SK-N-SH treated with all-trans-retinoic acid at 6 μM for 48 hours (cell line): ENCODE measurements at regions not wholly inside any gene's neighbourhood (a gene's known extent, or its start where the extent isn't known, plus 50 kb on each side); places are given as distances from the start of the nearest gene placed in this dataset.

Experiments used
- ATAC-seq: fragments of 200-7000 bp; cut with Tn5 transposase; 3 replicates; pipeline ENCODE4 v1.9.1; 2020; ENCODE audit warnings: mild to moderate bottlenecking, moderate library complexity
- ARNTL ChIP-seq: fragments of 450-650 bp; formaldehyde crosslinking; IDR thresholded peaks from 2 replicates; pipeline ENCODE4 v1.5.0; 2020; ENCODE audit warnings: low read depth, mild to moderate bottlenecking, moderate library complexity, borderline replicate concordance
- BACH2 ChIP-seq: fragments of 250-450 bp; sonication (Bioruptor Pico); IDR thresholded peaks from 2 replicates; pipeline ENCODE4 v1.9.0; 2021; ENCODE audit warnings: mild to moderate bottlenecking, borderline replicate concordance
- CSDC2 ChIP-seq: fragments of 250-450 bp; sonication (Bioruptor Pico); IDR thresholded peaks from 2 replicates; pipeline ENCODE4 v1.5.0; 2020; ENCODE audit warnings: mild to moderate bottlenecking, moderate library complexity
- CSRNP3 ChIP-seq: fragments of 250-450 bp; sonication (Bioruptor Pico); IDR thresholded peaks from 2 replicates; pipeline ENCODE4 v1.5.1; 2021; ENCODE audit warnings: mild to moderate bottlenecking, moderate library complexity
- ESRRG ChIP-seq: fragments of 250-450 bp; sonication (Bioruptor Pico); IDR thresholded peaks from 2 replicates; pipeline ENCODE4 v1.6.1; 2021; ENCODE audit warnings: mild to moderate bottlenecking
- ISL1 ChIP-seq: fragments of 250-450 bp; sonication (Bioruptor Pico); IDR thresholded peaks from 2 replicates; pipeline ENCODE4 v2.1.2; 2022; ENCODE audit warnings: mild to moderate bottlenecking, moderate library complexity
- OSR1 ChIP-seq: fragments of 250-450 bp; sonication (Bioruptor Pico); IDR thresholded peaks from 2 replicates; pipeline ENCODE4 v1.8.0; 2022; ENCODE audit warnings: moderate library complexity, mild to moderate bottlenecking, inconsistent platforms
- PATZ1 ChIP-seq: fragments of 250-450 bp; sonication (Bioruptor Pico); IDR thresholded peaks from 2 replicates; pipeline ENCODE4 v1.8.0; 2020; ENCODE audit warnings: mild to moderate bottlenecking, moderate library complexity, borderline replicate concordance
- PPARA ChIP-seq: fragments of 250-450 bp; sonication (Bioruptor Pico); IDR thresholded peaks from 2 replicates; pipeline ENCODE4 v1.5.0; 2020; ENCODE audit warnings: mild to moderate bottlenecking, borderline replicate concordance
- RARB ChIP-seq: fragments of 250-450 bp; sonication (Bioruptor Pico); IDR thresholded peaks from 2 replicates; pipeline ENCODE4 v1.8.0; 2021; ENCODE audit warnings: mild to moderate bottlenecking, moderate library complexity
- SNAI2 ChIP-seq: fragments of 250-450 bp; sonication (Bioruptor Pico); IDR thresholded peaks from 2 replicates; pipeline ENCODE4 v1.5.0; 2020; ENCODE audit warnings: mild to moderate bottlenecking, moderate library complexity
- TCF4 ChIP-seq: fragments of 250-450 bp; sonication (Bioruptor Pico); IDR thresholded peaks from 2 replicates; pipeline ENCODE4 v1.8.0; 2021; ENCODE audit warnings: mild to moderate bottlenecking, moderate library complexity, borderline replicate concordance
- TOX ChIP-seq: fragments of 250-450 bp; sonication (Bioruptor Pico); IDR thresholded peaks from 2 replicates; pipeline ENCODE4 v1.8.0; 2021; ENCODE audit warnings: mild to moderate bottlenecking, moderate library complexity, borderline replicate concordance
- TSHZ2 ChIP-seq: fragments of 250-450 bp; sonication (Bioruptor Pico); IDR thresholded peaks from 2 replicates; pipeline ENCODE4 v1.5.0; 2020; ENCODE audit warnings: mild to moderate bottlenecking, moderate library complexity
- ZFP3 ChIP-seq: fragments of 250-450 bp; sonication (Bioruptor Pico); IDR thresholded peaks from 2 replicates; pipeline ENCODE4 v1.5.0; 2020; ENCODE audit warnings: mild to moderate bottlenecking, moderate library complexity
- ZFP30 ChIP-seq: fragments of 450-650 bp; formaldehyde crosslinking; IDR thresholded peaks from 2 replicates; pipeline ENCODE4 v1.5.0; 2022; ENCODE audit warnings: mild to moderate bottlenecking, moderate library complexity
- ZNF70 ChIP-seq: fragments of 450-650 bp; formaldehyde crosslinking; IDR thresholded peaks from 2 replicates; pipeline ENCODE4 v1.5.0; 2020; ENCODE audit warnings: mild to moderate bottlenecking, moderate library complexity
- ZNF8 ChIP-seq: fragments of 450-650 bp; formaldehyde crosslinking; IDR thresholded peaks from 2 replicates; pipeline ENCODE4 v1.5.0; 2020; ENCODE audit warnings: mild to moderate bottlenecking, moderate library complexity

- TF ChIP-seq BACH2 (CRISPR knock-in tag) (no peak), ZFP3 (CRISPR knock-in tag) (no peak), ZFP30 (CRISPR knock-in tag) (no peak), OSR1 (no peak)
- TF ChIP-seq, all 23 proteins: peak for 0
- ATAC-seq: no peak
Observed at GRCh38 chrX:116111497-116111896, 59.0 kb upstream of the AGTR2 start.

GRCh38 chrX:116111934-116112595, 58.5 kb upstream of the AGTR2 start:
- ATAC-seq: no peak
- TF ChIP-seq BACH2 (CRISPR knock-in tag) (no peak), ZNF70 (CRISPR knock-in tag) (no peak), CSDC2 (CRISPR knock-in tag) (no peak), RARB (CRISPR knock-in tag) (no peak), CSRNP3 (CRISPR knock-in tag) (no peak), ZFP30 (CRISPR knock-in tag) (no peak)

- TF ChIP-seq ARNTL (CRISPR knock-in tag) (no peak), ZNF70 (CRISPR knock-in tag) (no peak), ZFP30 (CRISPR knock-in tag) (no peak), CSDC2 (CRISPR knock-in tag) (no peak), PATZ1 (CRISPR knock-in tag) (no peak), ISL1 (peak; percentile 61), TSHZ2 (CRISPR knock-in tag) (peak; percentile 69; the same call in 1 of the 2 replicates), ZNF8 (no peak), PPARA (CRISPR knock-in tag) (no peak), RARB (CRISPR knock-in tag) (no peak), SNAI2 (CRISPR knock-in tag) (no peak), OSR1 (no peak), TOX (CRISPR knock-in tag) (no peak), CSRNP3 (CRISPR knock-in tag) (no peak), TCF4 (CRISPR knock-in tag) (peak; percentile 65; the same call in 1 of the 2 replicates), ESRRG (CRISPR knock-in tag) (no peak)
- TF ChIP-seq, all 23 proteins: peak for 3
- no peak for ATAC-seq
Observed at GRCh38 chrX:116114999-116115398, 55.5 kb upstream of the AGTR2 start.
